ENCODE measurements at regions not wholly inside any gene's neighbourhood (a gene's known extent, or its start where the extent isn't known, plus 50 kb on each side); places are given as distances from the start of the nearest gene placed in this dataset.
"Not testable (repeated sequence)": the region's sequence is repeated elsewhere in the genome, so short reads cannot be mapped to it uniquely, and the experiment has no call there.

DNA sequence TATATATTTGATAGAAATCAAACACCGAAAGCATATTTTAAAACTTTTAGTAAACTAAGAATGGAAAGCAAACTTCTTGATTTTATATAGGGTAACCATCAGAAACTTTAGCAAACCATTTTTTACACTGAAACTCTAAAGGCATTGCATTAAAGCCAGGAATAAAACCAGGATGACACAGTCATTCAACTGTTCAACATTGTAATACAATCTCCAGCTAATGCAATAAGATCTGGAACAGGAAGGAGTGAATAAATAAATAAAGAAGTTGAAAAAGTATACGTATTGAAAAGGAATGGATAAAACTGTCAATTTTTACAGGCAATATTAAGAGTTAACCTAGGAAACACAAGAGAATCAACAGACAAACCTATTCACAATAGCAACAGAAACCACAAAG, 181.9 kb upstream of the TTC14 start:
- DNase-seq (ENCODE audit: low spot score): no peak

DNA sequence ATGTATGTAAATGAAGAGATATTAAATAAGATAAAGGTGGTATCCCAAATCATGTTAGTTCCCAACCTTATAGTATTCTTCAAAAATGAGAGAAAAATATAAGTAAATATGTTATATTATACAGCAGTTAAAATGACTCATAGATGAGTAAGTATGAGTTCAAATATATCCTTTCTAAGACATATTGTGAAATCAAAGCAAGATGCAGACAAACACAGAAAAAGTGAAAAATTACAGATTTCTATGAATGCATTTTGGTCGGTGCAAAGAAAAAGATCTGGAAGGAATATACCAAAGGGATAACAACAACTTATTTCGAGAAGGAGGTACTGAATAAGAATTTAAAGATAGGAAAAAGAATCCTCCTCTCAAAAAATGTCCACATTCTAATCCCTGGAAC, 181.2 kb upstream of the TTC14 start:
- no peak for DNase-seq (ENCODE audit: low spot score)

DNA sequence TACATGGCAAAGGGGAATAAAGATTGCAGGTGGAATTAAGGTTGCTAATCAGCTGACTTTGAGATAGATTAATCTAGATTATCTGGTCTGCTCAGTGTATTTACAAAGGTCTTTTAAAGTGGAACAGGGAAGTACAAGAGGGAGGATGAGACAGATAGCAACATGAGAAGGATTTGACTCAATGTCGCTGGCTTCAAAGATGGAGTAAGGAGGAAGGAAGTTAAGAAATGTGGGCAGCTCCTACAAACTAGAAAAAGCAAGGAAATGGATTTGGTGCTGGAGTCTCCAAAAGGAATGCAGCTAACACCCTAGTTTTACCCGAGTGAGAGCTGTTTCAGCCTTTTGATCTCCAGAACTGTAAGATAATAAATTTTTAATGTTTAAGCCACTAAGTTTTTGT, 180.7 kb upstream of the TTC14 start:
- DNase-seq (ENCODE audit: low spot score): no peak

DNA sequence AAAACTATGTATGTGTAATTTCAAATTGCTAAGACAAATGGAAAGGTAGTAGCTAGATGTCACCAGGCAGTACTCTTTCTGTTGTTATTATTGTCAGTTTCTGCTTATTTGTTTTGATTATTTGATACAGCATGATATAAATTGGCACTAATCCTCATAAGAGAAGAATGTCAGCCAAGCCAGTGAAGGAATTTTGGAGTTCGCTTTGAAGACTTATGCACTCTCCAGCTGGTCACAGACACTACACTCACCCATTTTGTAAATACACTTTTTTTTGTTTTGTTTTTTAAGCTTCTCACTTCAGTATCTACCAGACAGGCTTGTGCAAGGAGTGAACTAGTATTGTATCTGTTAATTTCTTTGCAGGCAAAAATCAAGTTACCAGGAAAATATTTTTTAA, 180.2 kb upstream of the TTC14 start:
- no peak for DNase-seq (ENCODE audit: low spot score)

DNA sequence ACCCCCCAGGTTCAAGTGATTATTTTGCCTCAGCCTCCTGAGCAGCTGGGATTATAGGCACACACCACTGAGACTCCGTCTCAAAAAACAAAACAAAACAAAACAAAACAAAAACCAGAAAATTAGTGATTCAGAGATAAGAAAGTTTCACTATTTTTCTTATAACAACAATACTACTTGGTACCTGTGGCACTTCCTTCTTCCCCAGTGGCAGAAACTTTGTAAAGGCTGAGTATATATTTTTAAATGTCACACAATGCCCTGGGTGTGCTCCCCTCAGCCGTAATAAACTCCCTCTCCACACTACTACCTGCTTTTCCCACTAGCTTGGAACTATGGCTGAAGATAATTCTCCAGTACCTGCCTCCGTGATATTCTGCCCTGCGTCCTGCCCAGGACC, 177.7 kb upstream of the TTC14 start:
- not testable (repeated sequence) for DNase-seq (ENCODE audit: low spot score)

DNA sequence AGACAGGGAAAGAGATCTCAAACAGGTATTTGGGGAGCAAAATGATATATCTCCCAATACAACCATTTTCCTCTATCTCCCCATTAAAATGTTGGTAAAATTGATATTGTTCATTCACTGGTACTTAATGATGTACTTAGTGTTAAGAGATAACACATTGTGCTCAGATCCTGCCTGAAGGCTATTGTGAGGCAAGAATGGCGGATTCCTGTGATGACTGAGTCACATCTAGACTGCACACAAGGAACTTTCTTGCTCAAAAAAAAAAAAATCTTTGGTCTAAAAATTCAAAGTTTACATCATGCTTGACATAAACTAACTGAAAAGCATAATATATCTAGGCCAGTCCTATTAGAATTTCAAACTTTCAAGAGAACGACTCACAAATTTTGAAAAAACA, 171.1 kb upstream of the TTC14 start:
- DNase-seq (ENCODE audit: low spot score): no peak

DNA sequence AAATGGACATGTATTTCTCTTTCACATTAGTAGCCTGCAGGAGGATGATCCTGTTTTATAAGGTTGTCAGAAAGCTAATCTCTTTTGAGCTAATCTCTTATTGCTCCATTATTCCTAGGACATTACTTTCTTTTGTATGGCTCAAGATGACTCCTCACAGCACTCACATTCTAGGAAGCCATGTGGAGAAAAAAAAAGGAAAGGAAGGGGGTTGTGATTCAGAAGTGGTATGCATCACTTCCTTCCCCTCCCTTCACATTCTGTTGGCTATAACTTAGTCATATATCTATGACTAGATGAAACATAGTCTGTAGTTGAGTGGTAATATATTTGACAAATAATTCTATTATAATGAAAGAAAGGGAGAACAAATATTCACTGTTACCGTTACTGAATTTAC, 168.8 kb upstream of the TTC14 start:
- DNase-seq (ENCODE audit: low spot score): no peak

DNA sequence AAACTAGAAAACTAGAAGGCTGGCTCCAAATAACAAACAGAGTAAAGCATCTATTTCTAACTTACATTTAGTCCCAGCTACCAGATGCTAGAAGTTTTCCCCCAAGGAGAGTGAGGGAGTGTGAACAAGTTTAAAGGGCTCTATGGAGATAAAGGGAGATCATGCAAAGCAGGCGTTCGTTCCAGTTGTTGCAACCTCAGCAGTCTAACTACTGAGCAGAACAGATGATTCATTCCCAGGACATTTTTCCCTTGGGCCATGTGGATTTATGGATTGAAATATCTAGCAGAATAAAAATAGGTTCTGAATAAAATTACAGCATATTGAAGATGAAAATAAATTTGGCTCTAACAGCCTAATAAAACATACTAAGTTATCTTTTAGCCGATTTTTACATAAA, 154.8 kb upstream of the TTC14 start:
- DNase-seq (ENCODE audit: low spot score): no peak

DNA sequence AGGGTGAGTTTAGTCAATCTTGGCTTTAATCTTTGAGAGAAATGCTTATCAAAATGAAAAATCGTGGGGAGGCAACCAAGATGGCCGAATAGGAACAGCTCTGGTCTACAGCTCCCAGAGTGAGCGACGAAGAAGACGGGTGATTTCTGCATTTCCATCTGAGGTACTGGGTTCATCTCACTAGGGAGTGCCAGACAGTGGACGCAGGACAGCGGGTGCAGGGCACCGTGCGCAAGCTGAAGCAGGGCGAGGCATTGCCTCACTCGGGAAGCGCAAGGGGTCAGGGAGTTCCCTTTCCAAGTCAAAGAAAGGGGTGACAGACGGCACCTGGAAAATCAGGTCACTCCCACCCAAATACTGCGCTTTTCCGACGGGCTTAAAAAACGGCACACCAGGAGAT, 153.6 kb upstream of the TTC14 start:
- not testable (repeated sequence) for DNase-seq (ENCODE audit: low spot score)

DNA sequence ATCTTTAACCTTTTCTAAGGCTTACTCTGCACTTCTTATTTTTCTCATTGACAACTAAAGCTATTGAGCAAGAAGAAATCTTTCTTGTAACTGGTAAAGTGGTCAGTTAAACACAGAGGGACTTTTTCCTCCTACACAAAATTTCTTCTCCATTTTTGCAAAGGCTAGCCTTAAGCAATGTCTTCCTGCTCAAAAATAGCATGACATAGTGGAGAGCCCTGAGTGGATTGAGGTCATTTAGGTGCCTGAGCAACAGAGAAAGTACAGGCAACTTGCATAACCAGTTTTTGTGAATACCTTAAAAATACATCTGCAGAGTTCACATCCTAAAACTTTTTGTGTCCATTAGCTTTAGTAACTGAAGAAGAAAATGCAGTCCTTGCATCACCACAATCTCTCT, 144.7 kb upstream of the TTC14 start:
- DNase-seq (ENCODE audit: low spot score): no peak

DNA sequence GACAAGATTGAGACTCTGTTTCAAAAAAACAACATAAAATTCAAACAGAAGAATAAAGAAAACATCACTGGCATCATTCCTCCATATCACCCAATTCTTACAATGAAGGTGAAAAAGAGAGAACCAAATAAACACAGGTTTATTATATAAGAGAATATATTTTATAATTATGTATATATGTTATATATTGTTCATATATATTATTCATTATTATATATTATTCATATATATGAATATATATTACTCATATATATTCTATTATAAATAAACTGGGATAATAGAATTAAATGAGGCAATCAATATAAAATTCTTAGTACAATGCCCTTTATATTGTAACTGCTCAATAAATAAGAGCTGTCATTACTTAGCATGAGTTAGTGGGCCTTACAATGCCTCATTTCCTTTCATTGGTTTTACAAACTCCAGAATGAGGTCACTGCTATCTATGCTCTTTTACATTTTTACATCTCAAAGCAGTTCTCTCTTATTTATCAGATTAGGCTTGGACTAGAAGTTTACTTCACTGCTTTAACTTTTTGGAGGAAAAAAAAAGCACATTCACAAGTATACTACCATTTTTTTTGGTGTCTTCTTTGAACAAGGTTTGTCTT, 135.5 kb upstream of the TTC14 start:
- no peak for DNase-seq (ENCODE audit: low spot score)

DNA sequence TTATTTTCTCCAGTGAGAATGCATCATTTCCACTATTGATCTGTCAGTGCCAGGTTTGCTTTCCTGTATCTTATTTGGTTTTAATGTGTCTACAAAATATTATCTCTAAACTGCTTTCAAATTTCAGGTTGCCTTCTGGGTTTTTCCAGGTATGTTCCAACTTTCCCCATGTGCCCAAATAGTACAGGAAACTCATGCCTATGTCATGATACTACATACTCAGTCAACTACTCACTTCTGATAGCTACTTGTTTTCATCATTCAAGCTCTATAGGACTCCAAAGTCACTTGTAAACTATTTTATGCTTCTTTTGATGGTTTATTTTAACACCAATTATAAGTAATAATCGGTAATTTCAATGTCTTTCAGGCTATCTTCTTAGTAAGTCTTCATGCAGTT, 134.8 kb upstream of the TTC14 start:
- no peak for DNase-seq (ENCODE audit: low spot score)

DNA sequence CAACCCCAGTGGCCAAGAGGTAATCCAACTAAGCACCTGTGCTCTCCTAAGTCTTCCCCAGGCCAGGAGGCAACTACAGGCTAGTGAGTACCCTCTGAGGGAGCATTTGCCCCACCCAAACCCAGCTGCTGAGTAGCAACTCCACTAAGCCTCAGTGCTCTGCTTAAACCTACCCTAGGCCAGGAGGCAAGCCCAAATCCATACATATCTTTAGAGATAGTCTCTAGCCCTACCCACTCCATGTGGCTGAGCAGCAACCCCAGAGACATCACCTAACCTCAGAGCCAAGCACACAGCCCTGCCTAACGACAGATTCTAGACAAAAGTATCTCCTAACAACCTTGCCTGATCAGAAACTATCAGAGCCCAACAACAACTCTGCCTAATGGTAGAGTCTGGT, 132.8 kb upstream of the TTC14 start:
- DNase-seq (ENCODE audit: low spot score): no peak

DNA sequence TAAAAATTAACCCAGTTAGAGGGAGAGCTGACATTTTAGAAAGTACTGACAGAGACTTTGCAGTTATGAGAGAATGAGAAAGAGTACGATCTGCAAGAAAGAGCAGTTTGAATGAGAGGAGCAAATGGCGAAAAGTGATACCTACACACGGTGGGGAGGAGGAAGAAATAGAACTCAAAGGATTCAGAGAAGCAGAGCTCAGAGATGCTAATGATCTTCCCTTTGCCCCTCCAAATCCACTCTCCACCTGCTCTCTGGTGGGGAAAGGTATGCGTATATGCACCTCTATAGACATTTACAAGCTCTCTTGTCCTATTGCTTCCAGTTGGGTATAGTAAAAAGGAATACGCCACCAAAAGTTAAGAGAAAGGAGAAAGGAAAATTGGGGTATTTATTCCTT, 123.3 kb upstream of the TTC14 start:
- no peak for DNase-seq (ENCODE audit: low spot score)

DNA sequence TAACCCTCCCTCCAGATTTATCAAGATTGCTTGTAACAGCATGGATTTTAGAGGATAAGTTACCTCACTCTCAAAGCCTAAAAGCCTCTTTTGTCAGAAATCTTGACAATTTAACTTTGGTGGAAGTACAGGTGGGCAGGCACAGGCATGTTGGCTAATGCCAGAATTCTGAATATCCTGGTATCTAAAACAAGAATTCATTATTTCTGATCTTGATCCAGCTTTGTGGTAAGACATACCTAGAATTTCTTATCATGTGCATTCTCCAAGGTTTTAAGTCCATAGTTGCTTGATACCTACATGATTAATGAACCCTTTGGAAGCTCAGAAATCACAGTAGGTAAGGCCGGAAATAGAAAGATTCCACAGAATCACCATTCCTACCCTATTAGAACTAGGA, 109.9 kb upstream of the TTC14 start:
- DNase-seq (ENCODE audit: low spot score): no peak

DNA sequence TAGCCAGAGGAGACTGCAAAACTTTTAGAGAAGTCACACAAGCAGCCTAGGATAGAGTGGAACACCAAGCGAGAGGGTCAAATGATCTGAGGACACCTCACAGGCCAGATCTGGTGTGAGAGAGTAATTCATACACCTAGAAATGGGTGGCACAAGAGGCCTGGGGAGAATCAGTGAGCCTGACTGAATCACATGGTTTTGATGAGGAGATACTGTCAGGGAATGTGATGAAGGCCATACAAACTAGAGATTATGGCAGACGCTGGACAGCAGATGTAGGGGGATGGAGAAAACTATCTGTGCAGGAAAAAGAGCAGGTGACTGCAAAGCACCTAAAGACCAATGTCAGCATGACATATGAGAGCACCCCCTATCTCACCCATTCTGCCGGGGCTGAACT, 105.0 kb upstream of the TTC14 start:
- no peak for DNase-seq (ENCODE audit: low spot score)

DNA sequence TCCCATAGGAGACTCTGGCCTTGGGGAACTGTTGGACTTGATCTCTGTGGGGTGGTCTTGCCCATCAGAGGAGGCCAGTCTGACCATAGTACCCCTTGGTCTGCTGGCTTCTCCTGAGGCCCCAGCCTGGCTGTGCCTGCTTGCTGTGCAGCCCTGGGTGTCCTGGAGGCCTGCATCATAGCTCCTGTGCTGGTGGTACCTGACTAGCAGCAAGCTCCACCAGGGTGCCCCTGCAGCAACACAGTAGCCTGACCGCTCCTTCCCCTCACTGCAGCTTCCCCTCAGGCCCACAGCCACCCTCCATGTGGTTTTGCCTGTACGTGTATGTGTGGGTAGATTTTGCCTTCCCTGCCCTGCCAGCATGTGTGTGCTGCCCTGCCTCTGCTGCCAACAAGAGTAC, 85.6 kb upstream of the TTC14 start:
- DNase-seq (ENCODE audit: low spot score): no peak

DNA sequence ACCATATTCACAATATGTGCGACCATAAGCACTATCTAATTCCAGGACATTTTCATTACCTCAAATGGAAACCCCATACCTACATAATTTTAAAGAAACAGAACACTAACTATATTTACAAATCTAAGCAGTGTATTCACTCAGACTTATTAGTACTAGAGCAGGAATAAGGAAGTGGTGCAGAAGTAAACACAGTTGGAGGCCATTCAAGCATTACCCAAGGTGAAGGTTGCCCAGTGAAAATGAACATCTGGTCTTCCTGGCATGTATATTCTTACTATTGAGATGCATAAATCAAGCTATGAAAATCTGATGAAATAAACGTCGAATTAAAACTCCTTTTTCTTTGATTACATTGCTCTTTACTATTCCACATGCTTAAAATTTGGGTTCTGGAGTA, 78.9 kb upstream of the TTC14 start:
- DNase-seq (ENCODE audit: low spot score): no peak

DNA sequence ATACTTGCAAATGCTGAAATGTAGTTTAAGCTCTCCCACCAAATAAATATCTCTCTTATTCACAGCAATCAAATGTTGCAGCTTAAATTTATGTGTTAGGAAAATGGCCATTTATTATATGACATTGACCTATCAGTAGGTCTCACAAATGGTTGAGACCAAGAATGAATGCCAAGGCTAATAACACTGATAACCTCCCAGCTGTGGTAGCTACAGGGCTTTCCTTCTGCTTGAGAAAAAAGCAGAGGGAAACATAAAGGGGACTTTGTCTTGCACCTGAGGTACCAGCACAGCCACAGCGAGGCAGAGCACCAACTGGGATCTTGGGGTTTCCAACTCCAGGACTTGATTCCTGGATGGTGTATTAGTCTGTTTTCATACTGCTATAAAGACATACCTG, 73.1 kb upstream of the TTC14 start:
- no peak for DNase-seq (ENCODE audit: low spot score)

DNA sequence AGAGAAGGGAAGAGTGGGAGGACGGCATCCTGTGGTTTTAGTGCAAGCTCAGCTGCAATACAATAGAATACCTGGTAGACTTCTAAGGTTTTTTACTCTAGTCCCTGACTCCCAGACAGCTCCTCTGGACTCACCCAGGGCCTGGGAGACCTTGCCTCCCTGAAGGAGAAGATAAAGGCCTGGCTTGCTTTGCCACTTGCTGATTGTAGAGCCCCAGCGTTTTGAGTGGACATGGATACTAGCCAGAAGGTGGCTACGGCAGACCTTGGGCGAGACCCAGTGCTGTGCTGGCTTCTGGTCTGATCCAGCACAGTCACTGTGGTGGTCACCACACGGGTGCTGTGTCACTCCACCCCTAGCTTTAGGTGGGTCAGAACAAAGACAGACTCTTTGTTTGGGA, 72.2 kb upstream of the TTC14 start:
- DNase-seq (ENCODE audit: low spot score): no peak

DNA sequence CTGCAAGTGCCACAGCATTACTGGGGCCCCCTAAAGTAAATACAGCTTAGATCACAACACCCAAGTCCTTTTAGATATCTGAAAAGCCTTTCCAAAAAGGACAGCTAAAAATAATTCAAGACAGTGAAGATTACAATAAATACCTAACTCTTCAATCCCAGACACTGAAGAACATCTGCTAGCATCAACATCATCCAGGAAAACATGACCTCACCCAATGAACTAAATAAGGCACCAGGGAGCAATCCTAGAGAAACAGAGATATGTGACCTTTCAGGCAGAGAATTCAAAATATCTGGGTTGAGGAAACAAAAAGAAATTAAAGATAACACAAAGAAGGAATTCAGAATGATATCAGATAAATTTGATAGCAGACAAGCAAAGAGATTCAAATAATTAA, 71.7 kb upstream of the TTC14 start:
- no peak for DNase-seq (ENCODE audit: low spot score)

DNA sequence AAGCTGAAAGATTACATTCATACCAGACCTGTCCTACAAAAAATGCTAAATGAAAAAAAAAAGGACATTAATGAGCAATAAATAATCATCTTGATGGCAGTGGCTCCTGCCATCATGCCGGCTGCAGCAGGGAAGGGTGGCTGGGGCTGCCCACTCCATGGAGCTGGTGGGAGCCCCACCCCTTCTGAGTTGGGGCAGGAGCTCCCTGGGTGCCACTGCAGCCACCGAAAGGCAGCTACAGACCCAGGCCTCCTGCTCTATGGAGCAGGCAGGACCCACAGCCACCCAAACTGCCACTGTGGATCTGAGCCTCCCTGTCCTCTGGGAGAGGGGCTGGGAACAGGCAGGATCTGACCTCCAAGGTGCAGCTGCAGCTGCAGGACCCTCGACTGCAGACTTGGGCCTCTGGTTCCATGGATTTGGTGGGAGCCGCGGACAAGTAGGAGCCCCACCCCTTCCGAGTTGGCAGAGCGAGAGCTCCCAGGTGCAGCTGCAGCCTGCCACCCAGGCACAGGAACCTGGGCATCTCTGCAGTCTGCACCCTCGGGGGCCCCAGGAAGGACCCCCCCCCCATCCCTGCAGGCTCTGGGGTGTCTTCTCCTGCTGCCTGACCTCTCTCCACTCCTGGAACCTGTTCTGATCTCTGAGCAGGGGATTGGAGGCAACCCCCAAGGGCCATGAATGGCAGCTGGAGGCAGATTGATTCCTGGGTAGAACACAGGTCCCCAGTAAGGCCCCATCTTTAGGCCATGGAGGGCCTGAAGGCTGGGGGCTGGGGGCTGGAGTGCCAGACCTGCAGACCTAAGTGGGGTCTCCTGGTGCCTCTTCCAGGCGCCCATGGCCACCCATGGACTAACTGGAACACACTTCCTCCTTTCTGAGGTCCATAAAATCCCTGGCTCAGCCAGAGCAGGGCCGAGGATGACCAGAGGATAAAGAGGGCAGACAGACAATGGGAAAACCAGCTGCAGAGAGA, 70.4 kb upstream of the TTC14 start:
- DNase-seq (ENCODE audit: low spot score): no peak

DNA sequence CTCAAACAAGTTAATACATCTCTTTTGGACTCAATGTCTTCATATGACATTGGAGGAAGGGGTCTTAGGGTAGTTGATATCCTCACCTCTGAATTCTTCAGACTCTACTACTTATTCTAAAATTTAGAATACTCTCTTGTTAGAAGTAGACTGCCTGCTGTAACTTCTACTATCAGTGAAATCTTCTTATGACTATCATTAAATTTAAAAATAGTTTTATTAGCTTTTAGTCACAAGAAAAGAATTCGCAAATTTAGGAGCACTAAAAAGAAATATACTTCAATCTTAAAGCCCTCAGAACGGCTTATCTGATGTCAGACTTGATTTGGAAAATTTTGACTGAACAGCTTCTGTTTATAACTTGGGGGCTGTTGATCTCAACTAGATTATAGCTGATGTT, 67.1 kb upstream of the TTC14 start:
- no peak for DNase-seq (ENCODE audit: low spot score)

DNA sequence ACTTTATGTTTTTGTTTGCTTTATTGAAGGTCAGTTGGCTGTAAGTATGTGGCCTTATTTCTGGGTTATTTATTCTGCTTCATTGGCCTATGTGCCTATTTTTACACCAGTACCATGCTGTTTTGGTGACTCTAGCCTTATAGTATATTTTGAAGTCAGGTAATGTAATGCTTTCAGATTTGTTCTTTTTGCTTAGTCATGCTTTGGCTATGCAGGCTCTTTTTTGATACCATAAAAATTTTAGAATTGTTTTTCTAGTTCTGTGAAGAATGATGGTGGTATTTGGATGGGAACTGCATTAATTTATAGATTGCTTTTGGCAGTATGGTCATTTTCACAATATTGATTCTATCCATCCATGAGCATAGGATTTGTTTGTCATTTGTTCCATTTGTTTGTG, 63.5 kb upstream of the TTC14 start:
- DNase-seq (ENCODE audit: low spot score): no peak

All from globus pallidus (tissue), 1 donor.